GM21576 (cell line): ENCODE measurements at regions not wholly inside any gene's neighbourhood (a gene's known extent, or its start where the extent isn't known, plus 50 kb on each side); places are given as distances from the start of the nearest gene placed in this dataset.
"Not testable (repeated sequence)": the region's sequence is repeated elsewhere in the genome, so short reads cannot be mapped to it uniquely, and the experiment has no call there.

Experiments used
- ATAC-seq: cut with Tn5 transposase; IDR thresholded peaks from one replicate; pipeline ENCODE4 v1.9.1; 2021; ENCODE audit warnings: mild to moderate bottlenecking, moderate library complexity; ENCODE audit not compliant: unreplicated experiment

- no peak for ATAC-seq
Observed at GRCh38 chr6:4420160-4420865, 284.9 kb upstream of the ECI2 start.

GRCh38 chr6:4415549-4415948 is 280.2 kb upstream of the ECI2 start:
- no peak for ATAC-seq

- ATAC-seq = not testable (repeated sequence)
Observed at GRCh38 chr6:4414078-4414477, 278.7 kb upstream of the ECI2 start.

- no peak for ATAC-seq
Observed at GRCh38 chr6:4413073-4413472, 277.7 kb upstream of the ECI2 start.

- no peak for ATAC-seq
Observed at GRCh38 chr6:4412488-4412887, 277.1 kb upstream of the ECI2 start.

DNA sequence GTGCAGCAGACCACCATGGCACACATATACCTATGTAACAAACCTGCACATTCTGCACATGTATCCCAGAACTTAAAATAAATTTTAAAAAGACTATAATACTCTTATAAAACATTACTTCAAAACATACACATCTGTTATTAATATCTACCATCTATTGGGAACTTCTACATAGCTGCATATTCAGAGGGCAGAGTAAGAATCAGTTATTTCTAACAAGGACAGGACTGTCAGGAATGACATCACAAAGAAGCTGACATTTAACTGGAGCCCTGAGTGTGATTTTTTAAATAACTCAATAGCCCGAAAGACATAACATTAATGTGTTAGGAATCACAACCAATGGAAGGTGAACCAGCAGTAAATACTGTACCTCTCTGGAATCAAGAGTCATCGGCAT is 276.7 kb upstream of the ECI2 start:
- ATAC-seq = no peak

DNA sequence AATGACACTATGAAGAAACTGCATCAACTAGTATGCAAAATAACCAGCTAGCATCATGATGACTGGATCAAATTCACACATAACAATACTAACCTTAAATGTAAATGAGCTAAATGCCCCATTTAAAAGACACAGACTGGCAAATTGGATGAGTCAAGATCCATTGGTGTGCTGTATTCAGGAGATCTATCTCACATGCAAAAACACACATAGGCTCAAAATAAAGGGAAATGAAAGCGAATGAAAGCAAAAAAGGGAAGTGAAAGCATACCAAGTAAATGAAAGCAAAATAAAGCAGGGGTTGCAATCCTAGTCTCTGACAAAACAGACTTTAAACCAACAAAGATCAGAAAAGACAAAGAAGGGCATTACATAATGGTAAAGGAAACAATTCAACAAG is 272.3 kb upstream of the ECI2 start:
- ATAC-seq = peak; percentile 98

- no peak for ATAC-seq
Observed at GRCh38 chr6:4405621-4406212, 270.3 kb upstream of the ECI2 start.

GRCh38 chr6:4404415-4404814 is 269.0 kb upstream of the ECI2 start:
- no peak for ATAC-seq

DNA sequence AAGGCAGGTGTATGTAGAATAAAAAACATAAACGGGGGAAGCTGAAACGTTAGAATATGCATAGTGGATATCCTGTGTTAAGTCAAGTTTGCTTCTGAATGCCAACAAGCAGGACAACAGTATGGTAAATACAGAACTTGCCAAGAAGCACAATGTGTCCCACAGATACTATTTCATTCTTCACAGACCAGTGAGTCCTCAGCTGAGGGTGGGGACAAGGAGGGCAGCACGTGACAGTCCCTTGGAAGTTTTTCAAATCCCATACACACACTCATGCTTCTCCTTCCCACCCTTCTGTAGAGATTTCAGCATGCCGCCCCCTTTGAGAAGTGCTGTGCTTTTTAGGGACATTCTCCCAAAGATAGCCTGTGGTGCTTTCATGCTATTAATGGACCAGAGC is 268.5 kb upstream of the ECI2 start:
- no peak for ATAC-seq

DNA sequence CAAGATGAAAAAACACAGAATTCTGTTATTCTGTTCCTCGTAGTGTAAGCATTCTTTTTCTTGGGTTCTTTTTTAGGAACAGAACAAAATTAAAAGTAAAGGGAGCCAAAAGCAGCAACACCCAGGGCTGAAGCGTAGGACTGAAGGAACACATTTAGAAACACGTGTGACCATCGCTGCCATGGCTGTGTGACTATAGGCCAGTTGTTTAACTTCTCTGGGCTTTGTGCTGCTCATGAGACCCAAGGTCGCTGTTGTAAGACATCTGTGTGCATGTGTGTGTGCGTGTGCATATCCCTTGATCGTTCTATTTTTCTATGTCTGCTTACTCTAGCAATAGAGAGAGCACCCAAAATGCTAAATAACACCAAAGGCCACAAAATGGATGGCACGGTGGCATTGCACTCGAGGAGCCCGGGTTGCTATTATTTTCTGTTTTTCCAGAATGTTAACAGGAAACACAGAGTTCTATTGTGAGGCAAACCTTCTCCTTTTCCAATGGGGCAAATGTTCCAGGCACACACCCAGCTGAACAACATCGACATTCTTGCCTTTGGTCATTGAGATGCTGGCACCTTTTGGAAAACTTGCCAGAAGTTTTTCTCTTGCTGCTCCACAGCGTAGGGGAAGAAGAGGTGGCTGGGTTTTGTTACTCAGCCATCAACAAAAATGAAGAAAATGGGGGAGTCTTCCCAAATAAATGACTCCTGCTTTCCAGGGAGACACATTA is 267.8 kb upstream of the ECI2 start:
- no peak for ATAC-seq

- no peak for ATAC-seq
Observed at GRCh38 chr6:4402477-4402976, 267.2 kb upstream of the ECI2 start.

GRCh38 chr6:4401408-4402368 is 266.3 kb upstream of the ECI2 start:
- ATAC-seq = no peak

- no peak for ATAC-seq
Observed at GRCh38 chr6:4399656-4400055, 264.3 kb upstream of the ECI2 start.

- no peak for ATAC-seq
Observed at GRCh38 chr6:4398791-4399190, 263.4 kb upstream of the ECI2 start.

GRCh38 chr6:4397307-4397706 is 261.9 kb upstream of the ECI2 start:
- no peak for ATAC-seq

- ATAC-seq = no peak
Observed at GRCh38 chr6:4396044-4396443, 260.7 kb upstream of the ECI2 start.

GRCh38 chr6:4395386-4395785 is 260.0 kb upstream of the ECI2 start:
- ATAC-seq = no peak

DNA sequence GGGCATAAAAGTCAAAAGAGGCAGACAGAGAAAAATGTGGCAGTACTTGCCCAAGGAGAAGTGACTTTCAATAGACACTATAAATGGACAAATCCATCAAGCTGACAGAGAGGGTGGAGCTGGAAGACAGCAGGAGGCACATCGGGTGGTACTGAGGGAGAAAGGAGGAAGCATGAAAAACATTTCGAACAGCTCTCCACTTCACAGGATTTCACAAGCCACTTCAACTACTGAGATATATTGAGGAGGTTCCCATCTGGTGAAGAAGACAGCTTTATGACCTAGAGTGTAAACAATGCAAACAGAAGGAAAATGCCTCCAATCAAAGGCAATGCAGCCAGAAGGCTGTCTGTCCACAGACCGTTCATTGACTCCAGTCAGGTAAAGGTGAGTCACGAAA is 259.4 kb upstream of the ECI2 start:
- no peak for ATAC-seq

- no peak for ATAC-seq
Observed at GRCh38 chr6:4388675-4389074, 253.3 kb upstream of the ECI2 start.

GRCh38 chr6:4384656-4385055 is 249.3 kb upstream of the ECI2 start:
- ATAC-seq = no peak
